ENCODE measurements at regions not wholly inside any gene's neighbourhood (a gene's known extent, or its start where the extent isn't known, plus 50 kb on each side); places are given as distances from the start of the nearest gene placed in this dataset.
A peak's percentile ranks its signal among the peaks of the same experiment; 100 is the strongest.

- H3K4me3 ChIP-seq (ENCODE audit: low read depth, low read length) = no peak overlapping the region
- in situ Hi-C loops (cut with HindIII; ENCODE audit: low sequenced_read_pairs) = no loop called here
- peak; percentile 47 for DNase-seq (ENCODE audit: low read depth, low spot score)
- no peak for TF ChIP-seq CTCF (IDR thresholded peaks at IDR 0.05; ENCODE audit: low read depth, low read length)
These were observed 91.1 kb upstream of the SLC38A4 start for GRCh38 chr12:46916796-46917419.

GRCh38 chr12:46917821-46918220 is 92.0 kb upstream of the SLC38A4 start:
- no peak overlapping the region for H3K4me3 ChIP-seq (ENCODE audit: low read depth, low read length)
- DNase-seq (ENCODE audit: low read depth, low spot score) = no peak
- in situ Hi-C loops (cut with HindIII; ENCODE audit: low sequenced_read_pairs) = no loop called here
- no peak for TF ChIP-seq CTCF (IDR thresholded peaks at IDR 0.05; ENCODE audit: low read depth, low read length)

GRCh38 chr12:46918631-46919030 is 92.8 kb upstream of the SLC38A4 start:
- no peak for TF ChIP-seq CTCF (IDR thresholded peaks at IDR 0.05; ENCODE audit: low read depth, low read length)
- no peak for DNase-seq (ENCODE audit: low read depth, low spot score)
- no peak overlapping the region for H3K4me3 ChIP-seq (ENCODE audit: low read depth, low read length)
- in situ Hi-C loops (cut with HindIII; ENCODE audit: low sequenced_read_pairs) = no loop called here

DNA sequence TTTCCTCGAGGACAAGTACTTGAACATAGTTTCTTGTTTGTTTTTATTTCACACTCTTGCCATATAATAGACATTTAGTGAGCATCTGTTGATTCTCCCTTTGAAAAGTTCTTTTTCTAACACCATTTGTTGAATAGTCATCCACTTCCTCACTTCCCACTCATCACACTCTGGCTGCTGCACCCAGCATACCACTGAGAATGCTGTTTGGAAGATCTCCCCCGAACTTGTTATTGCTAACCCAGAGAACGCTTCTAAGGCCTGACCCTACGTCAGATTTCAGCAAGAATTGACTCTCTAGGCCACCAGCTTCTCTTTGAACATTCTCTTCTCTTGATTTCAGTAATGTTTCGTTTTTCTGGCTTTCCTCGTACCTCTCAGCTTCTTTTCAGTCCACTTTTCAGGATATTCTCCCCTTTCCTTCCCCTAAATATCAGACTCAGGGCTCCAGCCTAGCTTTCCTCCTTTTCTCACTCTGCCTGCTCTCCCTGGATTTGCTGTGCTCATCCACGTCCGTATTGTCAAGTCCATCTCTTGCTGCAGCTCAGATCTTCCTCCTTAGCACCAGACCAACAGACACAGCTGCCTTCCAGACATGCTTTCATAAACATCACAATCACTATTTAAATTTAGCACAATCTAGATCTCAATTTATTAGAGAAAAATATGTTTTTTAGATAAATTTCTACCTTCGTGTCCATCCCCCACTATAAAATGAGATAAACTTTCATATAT is 94.0 kb upstream of the SLC38A4 start:
- no peak for TF ChIP-seq CTCF (IDR thresholded peaks at IDR 0.05; ENCODE audit: low read depth, low read length)
- DNase-seq (ENCODE audit: low read depth, low spot score) = no peak

GRCh38 chr12:46920499-46920898 is 94.7 kb upstream of the SLC38A4 start:
- in situ Hi-C loops (cut with HindIII; ENCODE audit: low sequenced_read_pairs) = no loop called here
- DNase-seq (ENCODE audit: low read depth, low spot score) = no peak
- TF ChIP-seq CTCF (IDR thresholded peaks at IDR 0.05; ENCODE audit: low read depth, low read length) = no peak
- H3K4me3 ChIP-seq (ENCODE audit: low read depth, low read length) = no peak overlapping the region

More for the DNA sequence above, 94.0 kb upstream of the SLC38A4 start:
- in situ Hi-C loops (cut with HindIII; ENCODE audit: low sequenced_read_pairs) = no loop called here
- no peak overlapping the region for H3K4me3 ChIP-seq (ENCODE audit: low read depth, low read length)

DNA sequence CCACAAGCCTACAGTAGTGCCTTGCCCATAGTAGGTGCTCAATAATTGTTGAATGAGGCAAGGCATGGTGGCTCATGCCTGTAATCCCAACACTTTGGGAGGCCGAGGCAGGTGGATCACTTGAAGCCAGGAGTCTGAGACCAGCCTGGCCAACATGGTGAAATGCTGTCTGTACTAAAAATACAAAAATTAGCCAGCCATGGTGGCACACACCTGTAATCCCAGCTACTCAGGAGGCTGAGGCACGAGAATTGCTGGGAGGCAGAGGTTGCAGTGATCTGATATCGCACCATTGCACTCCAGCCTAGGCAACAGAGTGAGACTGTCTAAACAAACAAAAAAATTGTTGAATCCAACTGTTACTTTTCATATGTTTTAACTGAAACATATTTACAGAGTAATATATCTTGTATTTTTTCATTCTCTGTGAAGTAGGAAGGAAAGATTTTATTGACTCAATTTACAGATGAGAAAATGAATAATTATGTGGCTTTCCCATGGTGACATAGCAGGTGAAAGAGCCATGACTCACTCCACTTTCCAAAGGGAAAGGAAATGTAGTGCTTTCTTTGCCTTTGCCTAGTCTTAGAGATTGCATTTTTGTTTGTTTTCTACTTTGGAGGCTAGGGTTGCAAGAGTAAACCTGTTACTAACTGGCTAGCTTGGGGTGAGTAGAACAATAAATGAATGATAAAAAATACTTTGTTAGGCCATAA is 95.4 kb upstream of the SLC38A4 start:
- peak; percentile 72 for DNase-seq (ENCODE audit: low read depth, low spot score)
- in situ Hi-C loops (cut with HindIII; ENCODE audit: low sequenced_read_pairs) = no loop called here
- no peak overlapping the region for H3K4me3 ChIP-seq (ENCODE audit: low read depth, low read length)
- TF ChIP-seq CTCF (IDR thresholded peaks at IDR 0.05; ENCODE audit: low read depth, low read length) = no peak

All from astrocyte of the spinal cord (primary cell).